Endothelial cell of umbilical vein (primary cell): ENCODE measurements at regions not wholly inside any gene's neighbourhood (a gene's known extent, or its start where the extent isn't known, plus 50 kb on each side); places are given as distances from the start of the nearest gene placed in this dataset.

Source experiments
- BruUV-seq: library from RNA; stranded (reverse); fragments of 400-500 nt; replicated peaks from 2 replicates; lab custom pipeline; 2021; lab: Mats Ljungman, UMichigan
- CTCF ChIA-PET: fragments of 300-600, 350-600 bp; sonication (Branson Sonifier 250); formaldehyde crosslinking; loops from one replicate; lab custom pipeline; 2021; ENCODE audit warnings: antibody characterized with exemption, inconsistent platforms; lab: Charles Lee
- POLR2A ChIA-PET: fragments of 300-600, 350-600 bp; sonication (Branson Sonifier 250); formaldehyde crosslinking; loops from one replicate; lab custom pipeline; 2021; ENCODE audit warnings: antibody characterized with exemption, inconsistent platforms; lab: Charles Lee
- DNase-seq: peaks from one replicate; pipeline ENCODE4 v3.0.0-alpha.2; 2011; ENCODE audit warnings: low read depth, low spot score
- FAIRE-seq: peaks from 2 replicates; lab custom pipeline; 2011; peaks lifted over from hg19 to GRCh38; lab: Jason Lieb, UNC
- H2AFZ ChIP-seq: 2 replicates; pipeline ENCODE4 v1.6.0; 2012; ENCODE audit warnings: low read depth, low read length, control low read depth, inconsistent platforms
- H3K27ac ChIP-seq: 2 replicates; pipeline ENCODE4 v1.5.1; 2011; ENCODE audit warnings: low read depth, mild to moderate bottlenecking, control low read depth, low read length, moderate library complexity; ENCODE audit not compliant: insufficient read depth
- H3K27me3 ChIP-seq, 2 experiments: 2 replicates each; pipeline versions ENCODE4 v1.6.0 to v1.6.1; 2011; ENCODE audit warnings: low read length in 2 of 2, mixed read lengths in 1 of 2; ENCODE audit not compliant: control insufficient read depth in 2 of 2, insufficient read depth in 2 of 2
- H3K36me3 ChIP-seq, 2 experiments: 2 replicates in 1 of 2; 3 replicates in 1 of 2; pipeline ENCODE4 v1.5.1; 2011; ENCODE audit warnings: low read length in 2 of 2, mild to moderate bottlenecking in 1 of 2, moderate library complexity in 1 of 2; ENCODE audit not compliant: control insufficient read depth in 2 of 2, insufficient read depth in 2 of 2; ENCODE audit errors: extremely low read depth in 1 of 2
- H3K4me1 ChIP-seq: 3 replicates; pipeline ENCODE4 v1.5.1; 2011; ENCODE audit warnings: mild to moderate bottlenecking, low read length; ENCODE audit not compliant: control insufficient read depth, insufficient read depth; ENCODE audit errors: extremely low read depth
- H3K4me2 ChIP-seq: 2 replicates; pipeline ENCODE4 v1.6.1; 2011; ENCODE audit warnings: low read length, control low read depth, mixed read lengths; ENCODE audit not compliant: insufficient read depth
- H3K4me3 ChIP-seq, 3 experiments: fragments of 200-600 bp in 1 of 3; sonication (generic), shearing (Covaris generic) in 1 of 3; replicated peaks in 1 of 3; 2 replicates each; pipeline ENCODE4 v1.5.1; 2011 to 2016; ENCODE audit warnings: control low read depth in 3 of 3, low read length in 3 of 3, mild to moderate bottlenecking in 2 of 3, inconsistent platforms in 1 of 3, low read depth in 1 of 3, moderate library complexity in 1 of 3; ENCODE audit not compliant: insufficient read depth in 1 of 3
- H3K79me2 ChIP-seq: 2 replicates; pipeline ENCODE4 v1.6.0; 2012; ENCODE audit warnings: low read length, inconsistent platforms; ENCODE audit not compliant: control insufficient read depth, insufficient read depth
- H3K9ac ChIP-seq: replicated peaks from 2 replicates; pipeline ENCODE3; 2011; ENCODE audit warnings: low read length, control low read depth; ENCODE audit not compliant: insufficient read depth; ENCODE audit errors: extremely low read depth
- H3K9me1 ChIP-seq: replicated peaks from 3 replicates; pipeline ENCODE4 v1.6.0; 2011; ENCODE audit warnings: mild to moderate bottlenecking, low read length; ENCODE audit not compliant: control insufficient read depth, insufficient read depth; ENCODE audit errors: extremely low read depth
- H3K9me3 ChIP-seq: replicated peaks from 2 replicates; pipeline ENCODE4 v1.5.1; 2012; ENCODE audit warnings: low read length, inconsistent platforms; ENCODE audit not compliant: control insufficient read depth, insufficient read depth
- H4K20me1 ChIP-seq: replicated peaks from 2 replicates; pipeline ENCODE3; 2011; ENCODE audit warnings: mild to moderate bottlenecking, low read length; ENCODE audit not compliant: control insufficient read depth, insufficient read depth; ENCODE audit errors: extremely low read depth
- CTCF ChIP-seq, 2 donors: IDR thresholded peaks; 1 replicate in 1 of 2; 2 replicates in 1 of 2; pipeline ENCODE4 v1.5.1; 2011; ENCODE audit warnings: low read length in 2 of 2, mild to moderate bottlenecking in 2 of 2, moderate library complexity in 2 of 2, control low read depth in 1 of 2, inconsistent platforms in 1 of 2, low read depth in 1 of 2; ENCODE audit not compliant: insufficient read depth in 1 of 2; ENCODE audit errors: extremely low read depth in 1 of 2
- EZH2 ChIP-seq: IDR thresholded peaks from 2 replicates; pipeline ENCODE4 v1.6.1; 2012; ENCODE audit warnings: borderline replicate concordance, low read depth, mild to moderate bottlenecking, moderate library complexity, low read length, inconsistent platforms; ENCODE audit not compliant: severe bottlenecking
- FOS ChIP-seq: IDR thresholded peaks from 2 replicates; pipeline ENCODE4 v1.6.1; 2011; ENCODE audit warnings: mild to moderate bottlenecking, low read length, moderate library complexity, borderline replicate concordance; ENCODE audit not compliant: insufficient read depth
- GATA2 ChIP-seq: IDR thresholded peaks from 2 replicates; pipeline ENCODE4 v1.7.0; 2011; ENCODE audit warnings: low read depth, mild to moderate bottlenecking, moderate library complexity, mixed read lengths, low read length; ENCODE audit not compliant: insufficient read length, insufficient read depth
- JUN ChIP-seq: IDR thresholded peaks from 2 replicates; pipeline ENCODE4 v1.6.1; 2011; ENCODE audit warnings: borderline replicate concordance, low read depth; ENCODE audit not compliant: insufficient read length, insufficient read depth
- MAX ChIP-seq: IDR thresholded peaks from 2 replicates; pipeline ENCODE4 v1.6.1; 2011; ENCODE audit not compliant: insufficient read depth, insufficient read length
- MYC ChIP-seq: IDR thresholded peaks from one replicate; pipeline ENCODE4 v1.6.1; 2011; ENCODE audit warnings: mild to moderate bottlenecking, low read depth, low read length
- POLR2A ChIP-seq: IDR thresholded peaks from 2 replicates; pipeline ENCODE4 v1.6.1; 2012; ENCODE audit warnings: low read depth, mild to moderate bottlenecking, control low read depth, low read length
- POLR2AphosphoS5 ChIP-seq: IDR thresholded peaks from 2 replicates; pipeline ENCODE4 v1.6.1; 2012; ENCODE audit warnings: low read depth, mild to moderate bottlenecking, control low read depth, low read length, moderate library complexity; ENCODE audit not compliant: insufficient read depth
- dilution Hi-C: fragments of 300-500 bp; cut with MboI; formaldehyde crosslinking; loops from one replicate; pipeline ENCODE4 v1.15.0; 2019; ENCODE audit warnings: low sequenced_read_pairs; ENCODE audit not compliant: extremely low pct_ligation_motif_present
- intact Hi-C: fragments of 100-400 bp; cut with micrococcal nuclease; formaldehyde crosslinking; loops from one replicate; pipeline ENCODE4 v1.10.0; 2022

GRCh38 chr13:28575200-28575599 is 80.3 kb upstream of the FLT1 start:
- intact Hi-C loops (loop anchor here (2.0 kb wide), 4 partner anchors 16 to 174 kb away; no protein-coding TSS in a partner anchor), dilution Hi-C loops (no loop called here)
- Histone ChIP-seq H3K4me1 (peaks cover 10% of the 10 kb centered on the region), H3K4me3 (no peak overlapping the region), H3K9ac (peak overlapping the region; percentile 40), H3K9me3 (no peaks in the 10 kb centered on the region), H3K36me3 (no peaks in the 10 kb centered on the region), H4K20me1 (no peaks in the 10 kb centered on the region), H3K4me2 (peak overlapping the region; percentile 50), H3K27ac (peak overlapping the region; percentile 99), H3K27me3 (no peaks in the 10 kb centered on the region), H2AFZ (no peak overlapping the region), H3K9me1 (no peaks in the 10 kb centered on the region), H3K79me2 (no peaks in the 10 kb centered on the region)
- BruUV-seq, result TSS peak; percentile 95
- POLR2A ChIA-PET, result no interaction called here
- DNase-seq, result no peak
- no peak for FAIRE-seq
- CTCF ChIA-PET, result interaction anchor here (1.0 kb wide), 1 partner anchor 84 kb away, joined by 3 read pairs; the partner anchor contains the start of gene POMP
- no peak for TF ChIP-seq MYC
- TF ChIP-seq POLR2AphosphoS5, result no peak
- TF ChIP-seq FOS, result no peak
- TF ChIP-seq POLR2A, result no peak
- TF ChIP-seq MAX, result no peak
- no peak for TF ChIP-seq EZH2
- no peak for TF ChIP-seq CTCF (IDR thresholded peaks at IDR 0.05; ENCODE audit: extremely low read depth in 1 of 2, insufficient read depth in 1 of 2, low read depth in 1 of 2, low read length in 2 of 2)
- no peak for TF ChIP-seq JUN
- no peak for TF ChIP-seq GATA2
